Stimulated activated CD8-positive, alpha-beta memory T cell treated with anti-CD3 and anti-CD28 coated beads, Interleukin-2, amount 100 ng/mL, for 48 hours (primary cell): ENCODE measurements at regions not wholly inside any gene's neighbourhood (a gene's known extent, or its start where the extent isn't known, plus 50 kb on each side); places are given as distances from the start of the nearest gene placed in this dataset.

Source experiments
- DNase-seq, 2 donors: peaks; one replicate each; pipeline ENCODE4 v3.0.0-alpha.2; 2020; ENCODE audit warnings: low read depth in 2 of 2

- no peak for DNase-seq
Observed at GRCh38 chr21:17003763-17004373, 509.0 kb upstream of the CXADR start.

- DNase-seq = no peak
Observed at GRCh38 chr21:17032141-17032655, 480.6 kb upstream of the CXADR start.

- DNase-seq = no peak
Observed at GRCh38 chr21:17044696-17045095, 468.1 kb upstream of the CXADR start.

- DNase-seq = no peak
Observed at GRCh38 chr21:17045214-17045853, 467.5 kb upstream of the CXADR start.

GRCh38 chr21:17048974-17049373 is 463.9 kb upstream of the CXADR start:
- DNase-seq = no peak

GRCh38 chr21:17050156-17050555 is 462.7 kb upstream of the CXADR start:
- no peak for DNase-seq

- DNase-seq = no peak
Observed at GRCh38 chr21:17050646-17051045, 462.2 kb upstream of the CXADR start.

GRCh38 chr21:17051054-17051453 is 461.8 kb upstream of the CXADR start:
- no peak for DNase-seq

GRCh38 chr21:17053321-17053720 is 459.5 kb upstream of the CXADR start:
- no peak for DNase-seq

- DNase-seq = no peak
Observed at GRCh38 chr21:17059936-17060335, 452.9 kb upstream of the CXADR start.

- DNase-seq = no peak
Observed at GRCh38 chr21:17066006-17066405, 446.8 kb upstream of the CXADR start.

GRCh38 chr21:17071093-17071492 is 441.8 kb upstream of the CXADR start:
- DNase-seq = no peak

GRCh38 chr21:17081193-17081592 is 431.6 kb upstream of the CXADR start:
- DNase-seq = no peak

- no peak for DNase-seq
Observed at GRCh38 chr21:17082843-17083483, 429.9 kb upstream of the CXADR start.

GRCh38 chr21:17085707-17086106 is 427.1 kb upstream of the CXADR start:
- DNase-seq = no peak

- DNase-seq = no peak
Observed at GRCh38 chr21:17088500-17088899, 424.3 kb upstream of the CXADR start.

GRCh38 chr21:17089091-17089491 is 423.8 kb upstream of the CXADR start:
- DNase-seq = no peak

- no peak for DNase-seq
Observed at GRCh38 chr21:17101696-17102095, 411.1 kb upstream of the CXADR start.

GRCh38 chr21:17105932-17106331 is 406.9 kb upstream of the CXADR start:
- DNase-seq = no peak

GRCh38 chr21:17114045-17114444 is 398.8 kb upstream of the CXADR start:
- no peak for DNase-seq

GRCh38 chr21:17118638-17119384 is 394.0 kb upstream of the CXADR start:
- no peak for DNase-seq
